ENCODE measurements at regions not wholly inside any gene's neighbourhood (a gene's known extent, or its start where the extent isn't known, plus 50 kb on each side); places are given as distances from the start of the nearest gene placed in this dataset.
A peak's percentile ranks its signal among the peaks of the same experiment; 100 is the strongest.

GRCh38 chr15:93158097-93158900 is 69.3 kb upstream of the RGMA start:
- no peak overlapping the region for H3K4me3 Mint-ChIP-seq
- peaks cover 3% of the 10 kb centered on the region for H3K4me1 Mint-ChIP-seq
- H3K9me3 Mint-ChIP-seq = peaks cover 2% of the 10 kb centered on the region
- CTCF ChIA-PET = interaction anchor here (1.1 kb wide), 1 partner anchor 71 kb away, joined by 3 read pairs; no protein-coding TSS in a partner anchor
- DNase-seq = no peak
- no peaks in the 10 kb centered on the region for H3K36me3 Mint-ChIP-seq
- H3K27me3 Mint-ChIP-seq = peaks cover 15% of the 10 kb centered on the region
- H3K27ac Mint-ChIP-seq = no peak overlapping the region

DNA sequence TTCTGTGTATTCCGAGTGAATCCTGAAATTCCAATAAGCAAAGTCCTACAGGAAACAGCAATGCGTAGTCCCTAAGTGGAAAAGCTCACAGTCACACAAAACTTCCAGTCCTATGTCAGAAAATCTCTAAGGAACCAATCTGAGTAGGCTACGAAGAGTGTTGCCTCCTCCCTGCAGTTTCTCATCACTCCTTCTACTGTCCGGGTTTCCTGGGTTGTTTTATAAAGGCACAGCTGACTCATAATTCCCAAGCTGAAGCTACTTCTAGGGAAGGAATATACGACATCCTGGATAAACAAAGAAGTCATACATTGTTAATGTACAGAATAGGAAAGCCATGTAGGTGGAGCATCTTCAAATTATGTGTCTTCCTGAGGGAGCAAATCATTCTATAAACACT is 65.7 kb upstream of the RGMA start:
- Mint-ChIP-seq H3K9me3 (peaks cover 2% of the 10 kb centered on the region), H3K4me3 (no peak overlapping the region), H3K36me3 (no peaks in the 10 kb centered on the region), H3K4me1 (peaks cover 20% of the 10 kb centered on the region), H3K27ac (no peak overlapping the region), H3K27me3 (peaks cover 28% of the 10 kb centered on the region)
- DNase-seq = no peak
- CTCF ChIA-PET = interaction anchor here (1.1 kb wide), 1 partner anchor 26 kb away, joined by 3 read pairs; no protein-coding TSS in a partner anchor

DNA sequence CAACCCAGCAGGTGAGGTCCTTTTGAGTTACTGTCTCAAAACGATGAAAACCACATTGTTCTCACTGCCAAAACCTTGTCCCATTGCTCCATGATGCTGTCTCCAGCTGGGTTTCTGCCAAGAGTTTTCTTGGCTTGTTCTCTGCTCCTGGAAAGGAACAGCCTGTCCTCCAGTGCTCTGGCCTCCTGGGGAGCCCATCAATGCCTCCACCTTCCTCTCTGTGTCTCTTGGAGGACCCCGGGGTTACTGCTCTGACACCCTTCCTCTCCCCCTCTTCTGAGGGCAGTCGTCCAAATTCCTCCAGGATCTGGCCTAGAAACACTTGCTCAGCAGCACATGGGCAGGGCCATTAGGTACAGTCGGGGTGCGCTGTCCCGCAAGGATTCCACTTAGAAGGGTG is 63.9 kb upstream of the RGMA start:
- Mint-ChIP-seq H3K36me3 (no peaks in the 10 kb centered on the region), H3K9me3 (peaks cover 2% of the 10 kb centered on the region), H3K4me1 (peaks cover 20% of the 10 kb centered on the region), H3K4me3 (no peak overlapping the region), H3K27ac (peak overlapping the region; percentile 1), H3K27me3 (peaks cover 30% of the 10 kb centered on the region)
- DNase-seq = no peak
- CTCF ChIA-PET = interaction anchor here (0.7 to 1.2 kb wide), 4 partner anchors 16 to 124 kb away, joined by 3 to 4 read pairs (median 3); no protein-coding TSS in a partner anchor

DNA sequence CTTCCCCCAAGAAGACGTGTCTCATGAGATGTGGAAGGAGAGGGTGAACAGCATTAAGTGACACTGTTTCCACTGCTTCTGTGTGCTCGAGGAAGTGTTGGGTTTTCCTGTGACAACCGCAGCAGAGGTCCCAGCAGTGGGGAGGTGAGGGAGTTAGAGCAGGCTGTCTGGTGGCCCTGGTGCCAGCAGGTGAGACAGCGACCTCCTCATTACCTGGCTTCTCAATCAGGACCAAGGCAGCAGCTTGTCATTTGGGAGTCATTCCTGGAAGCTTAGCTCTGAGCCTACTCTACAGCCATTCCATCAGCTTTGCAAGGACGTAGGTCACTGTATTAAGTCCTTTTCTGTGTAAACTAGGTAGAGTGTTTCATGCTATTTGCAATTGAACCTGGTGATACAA is 63.3 kb upstream of the RGMA start:
- Mint-ChIP-seq H3K9me3 (peaks cover 2% of the 10 kb centered on the region), H3K27ac (peak overlapping the region; percentile 24), H3K27me3 (peaks cover 34% of the 10 kb centered on the region), H3K4me1 (peaks cover 20% of the 10 kb centered on the region), H3K36me3 (no peaks in the 10 kb centered on the region), H3K4me3 (no peak overlapping the region)
- DNase-seq = peak; percentile 63
- CTCF ChIA-PET = interaction anchor here (0.7 to 1.2 kb wide), 4 partner anchors 16 to 123 kb away, joined by 3 to 4 read pairs (median 3); no protein-coding TSS in a partner anchor

DNA sequence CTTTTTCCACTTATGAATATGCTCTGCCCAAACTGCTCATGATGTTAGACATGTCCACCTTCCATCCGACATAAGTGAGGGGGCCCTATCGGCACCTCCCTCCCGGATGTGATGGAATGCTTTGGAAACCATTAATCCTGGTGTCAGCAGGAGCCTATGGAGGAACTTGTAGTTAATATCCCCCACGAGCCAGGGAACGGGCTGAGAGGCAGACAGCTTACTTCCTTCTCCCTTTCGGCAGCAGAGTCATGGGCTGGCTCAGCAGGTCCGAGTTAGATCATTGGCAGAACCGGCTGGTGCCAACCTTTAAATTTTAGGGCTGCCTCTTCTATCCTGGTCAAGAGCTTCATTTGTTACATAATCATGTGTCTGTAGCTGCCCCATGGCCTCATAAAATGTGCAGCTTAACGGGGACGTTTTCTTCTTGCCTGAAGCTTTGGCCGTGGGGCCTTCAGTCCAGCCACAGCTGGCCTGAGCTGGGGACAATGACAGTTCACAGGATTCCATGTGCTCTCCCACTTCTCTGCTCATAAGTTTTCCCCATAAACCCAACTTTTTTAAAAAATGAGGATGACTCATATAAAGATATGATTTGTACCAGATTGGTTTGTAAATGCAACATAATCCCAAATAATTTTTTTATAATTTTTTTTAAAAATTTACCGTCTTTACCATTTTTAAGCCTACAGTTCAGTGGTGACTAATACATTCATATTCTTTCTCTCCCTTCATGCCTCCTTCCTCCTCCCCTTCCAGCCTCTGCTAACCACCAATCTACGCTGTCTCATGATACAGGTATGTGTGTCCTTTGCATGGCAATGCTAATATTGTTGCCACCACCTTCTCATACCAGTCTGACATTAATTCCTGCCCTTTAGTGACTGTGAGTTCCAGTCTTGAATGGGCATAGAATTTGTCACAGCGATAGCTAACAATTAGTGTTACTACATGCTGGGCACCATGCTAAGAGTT is 62.2 kb upstream of the RGMA start:
- peaks cover 20% of the 10 kb centered on the region for H3K4me1 Mint-ChIP-seq
- DNase-seq = no peak

DNA sequence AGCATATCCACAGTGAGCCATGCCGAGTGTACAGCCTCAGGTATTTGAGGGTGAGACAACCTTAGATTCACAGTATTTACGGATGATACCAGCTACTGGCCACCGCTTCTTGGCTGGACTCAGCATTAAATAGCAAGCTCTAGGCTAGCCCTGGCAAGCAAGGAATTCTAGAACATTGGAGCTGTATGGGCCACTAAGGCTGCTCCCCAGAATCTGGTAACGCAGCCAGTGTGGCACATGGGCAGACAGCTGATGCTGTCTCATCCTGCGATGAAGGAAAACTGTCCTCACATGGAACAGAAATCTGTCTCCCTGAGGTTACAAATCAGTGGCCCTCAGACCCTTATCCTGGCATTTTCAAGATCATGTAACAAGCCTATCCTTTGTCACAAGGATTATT is 57.6 kb upstream of the RGMA start:
- H3K27me3 Mint-ChIP-seq = peaks cover 58% of the 10 kb centered on the region
- H3K36me3 Mint-ChIP-seq = no peaks in the 10 kb centered on the region
- CTCF ChIA-PET = no interaction called here
- H3K4me3 Mint-ChIP-seq = no peak overlapping the region
- peaks cover 5% of the 10 kb centered on the region for H3K4me1 Mint-ChIP-seq
- no peak overlapping the region for H3K27ac Mint-ChIP-seq
- H3K9me3 Mint-ChIP-seq = no peaks in the 10 kb centered on the region
- DNase-seq = no peak

More for the DNA sequence above, 62.2 kb upstream of the RGMA start:
- CTCF ChIA-PET = no interaction called here
- Mint-ChIP-seq H3K27me3 (peaks cover 40% of the 10 kb centered on the region), H3K36me3 (no peaks in the 10 kb centered on the region), H3K27ac (no peak overlapping the region), H3K9me3 (peaks cover 2% of the 10 kb centered on the region), H3K4me3 (no peak overlapping the region)

DNA sequence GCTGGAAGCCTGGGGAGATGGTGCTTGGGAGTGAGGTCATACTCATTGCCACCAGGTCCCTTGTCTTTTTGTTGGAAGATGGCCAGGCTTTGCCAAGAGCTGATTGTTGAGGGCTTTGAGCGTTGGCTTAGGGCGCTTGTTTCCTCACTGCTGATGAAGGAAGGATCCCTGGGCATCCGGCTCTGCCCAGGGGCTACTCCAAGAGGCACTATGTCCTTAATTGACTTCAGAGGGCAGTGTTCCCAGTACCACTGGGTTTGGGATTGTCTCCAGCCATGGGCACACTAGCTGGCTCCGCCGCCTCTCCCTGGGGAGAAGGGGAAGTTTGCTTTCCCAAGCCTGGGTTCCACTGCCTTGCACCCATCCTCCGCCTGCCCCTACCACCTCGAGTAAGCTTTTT is 57.2 kb upstream of the RGMA start:
- H3K27me3 Mint-ChIP-seq = peaks cover 56% of the 10 kb centered on the region
- no peak overlapping the region for H3K4me3 Mint-ChIP-seq
- H3K4me1 Mint-ChIP-seq = peaks cover 8% of the 10 kb centered on the region
- H3K9me3 Mint-ChIP-seq = no peaks in the 10 kb centered on the region
- CTCF ChIA-PET = no interaction called here
- DNase-seq = no peak
- no peaks in the 10 kb centered on the region for H3K36me3 Mint-ChIP-seq
- no peak overlapping the region for H3K27ac Mint-ChIP-seq

DNA sequence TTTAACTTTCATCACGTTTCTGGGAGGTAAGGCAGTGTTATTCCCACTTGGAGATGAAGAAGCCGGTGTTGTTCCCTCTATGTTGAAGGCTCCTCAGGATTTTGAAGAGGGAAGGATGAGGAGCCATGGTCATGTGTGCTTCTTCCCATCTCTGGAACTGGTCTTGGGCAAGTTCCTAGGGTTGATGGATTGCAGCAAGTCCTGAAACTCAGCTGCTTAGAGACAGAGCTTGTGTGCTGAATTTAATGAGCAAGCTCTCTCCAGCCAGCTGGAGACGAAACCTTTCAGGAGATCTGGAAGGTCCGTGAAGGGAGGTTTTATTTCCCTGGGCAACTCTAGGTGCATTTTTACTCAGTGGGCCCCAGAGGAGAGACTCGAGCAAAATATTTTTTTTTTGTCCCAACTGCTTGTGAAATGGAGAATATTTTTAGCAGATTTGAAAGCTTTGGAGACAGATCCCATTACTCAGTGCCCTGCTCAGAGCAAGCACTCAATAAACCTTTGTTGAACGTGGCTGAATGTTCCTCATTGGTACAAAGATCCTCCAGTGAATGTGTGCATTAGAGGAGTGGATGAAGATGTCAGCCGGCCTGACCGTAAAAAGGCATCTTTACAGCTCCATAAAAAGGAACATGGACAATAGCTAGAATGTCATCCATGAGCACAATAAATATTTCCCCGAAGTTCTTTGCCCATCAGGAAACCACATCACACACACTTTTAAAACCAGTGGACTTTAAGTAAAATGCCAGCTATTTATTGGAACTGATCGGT is 55.6 kb upstream of the RGMA start:
- CTCF ChIA-PET = no interaction called here
- Mint-ChIP-seq H3K4me1 (peaks cover 17% of the 10 kb centered on the region), H3K27ac (no peak overlapping the region), H3K4me3 (no peak overlapping the region), H3K27me3 (peaks cover 44% of the 10 kb centered on the region), H3K36me3 (no peaks in the 10 kb centered on the region), H3K9me3 (no peaks in the 10 kb centered on the region)
- DNase-seq = no peak

DNA sequence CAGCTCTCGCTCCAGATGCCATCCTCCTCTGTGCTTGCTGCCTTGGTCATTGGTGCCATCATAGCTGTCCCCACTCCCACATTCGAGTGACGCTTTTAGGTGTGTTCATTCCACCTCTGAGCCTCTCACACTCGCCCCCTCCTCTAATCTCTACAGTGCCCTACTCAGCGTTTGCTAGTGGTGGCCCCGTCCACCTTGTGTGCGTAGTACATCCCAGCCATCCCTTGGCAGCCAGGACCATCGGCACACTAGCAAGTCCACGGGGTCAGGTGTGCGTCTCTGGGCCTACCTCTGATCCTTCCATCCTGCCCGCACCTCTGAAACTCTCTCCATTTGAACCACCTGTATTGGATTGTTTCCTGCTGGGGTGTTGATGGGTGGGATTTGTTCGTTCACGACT is 54.2 kb upstream of the RGMA start:
- CTCF ChIA-PET = no interaction called here
- no peaks in the 10 kb centered on the region for H3K36me3 Mint-ChIP-seq
- H3K9me3 Mint-ChIP-seq = no peaks in the 10 kb centered on the region
- no peak overlapping the region for H3K4me3 Mint-ChIP-seq
- no peak overlapping the region for H3K27ac Mint-ChIP-seq
- peaks cover 38% of the 10 kb centered on the region for H3K27me3 Mint-ChIP-seq
- peaks cover 17% of the 10 kb centered on the region for H3K4me1 Mint-ChIP-seq
- no peak for DNase-seq

DNA sequence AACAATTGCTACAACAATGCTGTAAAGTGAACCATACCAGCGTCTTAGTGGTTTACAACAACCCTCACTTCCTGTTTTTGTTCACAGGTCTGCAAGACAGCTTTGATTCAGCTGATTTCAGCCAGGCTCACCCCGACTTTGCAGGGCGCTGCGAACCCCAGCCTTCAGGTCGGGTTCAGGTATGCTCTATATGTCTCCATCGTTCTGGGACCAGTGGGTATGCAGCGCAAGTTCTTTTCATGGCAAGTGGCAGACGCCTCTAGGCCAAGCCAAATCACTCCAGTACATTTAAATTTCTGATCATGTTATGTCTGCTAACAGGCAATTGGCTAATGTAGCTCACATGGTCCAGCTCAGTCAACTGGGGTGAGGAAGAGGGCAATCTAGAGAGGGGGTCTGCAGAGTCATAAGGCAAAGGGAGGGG is 52.4 kb upstream of the RGMA start:
- Mint-ChIP-seq H3K9me3 (no peaks in the 10 kb centered on the region), H3K27me3 (peaks cover 31% of the 10 kb centered on the region), H3K36me3 (no peaks in the 10 kb centered on the region), H3K4me1 (peaks cover 17% of the 10 kb centered on the region), H3K4me3 (no peak overlapping the region), H3K27ac (peak overlapping the region; percentile 62)
- DNase-seq = peak; percentile 42
- CTCF ChIA-PET = interaction anchor here (1.5 kb wide), 1 partner anchor 53 kb away, joined by 9 read pairs; no protein-coding TSS in a partner anchor

DNA sequence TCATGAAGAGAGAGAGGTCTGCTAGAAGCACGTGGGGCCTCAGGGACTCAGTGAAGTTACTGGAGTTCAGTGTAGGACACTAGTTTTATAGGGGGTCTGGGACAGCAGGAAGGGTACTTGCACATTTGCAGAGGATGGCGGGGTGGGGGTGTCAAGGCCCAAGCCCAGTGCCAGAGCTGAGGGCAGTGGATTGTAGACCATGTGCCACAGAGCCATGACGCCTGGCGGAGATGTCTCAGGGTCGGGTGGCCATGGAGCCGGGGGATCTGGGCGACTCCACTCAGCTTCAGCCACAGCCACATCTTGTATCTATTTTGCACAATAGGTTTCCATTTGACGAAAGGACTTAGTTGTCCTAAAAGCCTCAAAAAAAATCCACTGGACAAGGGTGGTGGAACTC is 50.4 kb upstream of the RGMA start:
- no peak for DNase-seq
- peaks cover 20% of the 10 kb centered on the region for H3K27me3 Mint-ChIP-seq
- H3K27ac Mint-ChIP-seq = no peak overlapping the region
- no peaks in the 10 kb centered on the region for H3K36me3 Mint-ChIP-seq
- peaks cover 17% of the 10 kb centered on the region for H3K4me1 Mint-ChIP-seq
- H3K9me3 Mint-ChIP-seq = no peaks in the 10 kb centered on the region
- H3K4me3 Mint-ChIP-seq = no peak overlapping the region
- CTCF ChIA-PET = no interaction called here

DNA sequence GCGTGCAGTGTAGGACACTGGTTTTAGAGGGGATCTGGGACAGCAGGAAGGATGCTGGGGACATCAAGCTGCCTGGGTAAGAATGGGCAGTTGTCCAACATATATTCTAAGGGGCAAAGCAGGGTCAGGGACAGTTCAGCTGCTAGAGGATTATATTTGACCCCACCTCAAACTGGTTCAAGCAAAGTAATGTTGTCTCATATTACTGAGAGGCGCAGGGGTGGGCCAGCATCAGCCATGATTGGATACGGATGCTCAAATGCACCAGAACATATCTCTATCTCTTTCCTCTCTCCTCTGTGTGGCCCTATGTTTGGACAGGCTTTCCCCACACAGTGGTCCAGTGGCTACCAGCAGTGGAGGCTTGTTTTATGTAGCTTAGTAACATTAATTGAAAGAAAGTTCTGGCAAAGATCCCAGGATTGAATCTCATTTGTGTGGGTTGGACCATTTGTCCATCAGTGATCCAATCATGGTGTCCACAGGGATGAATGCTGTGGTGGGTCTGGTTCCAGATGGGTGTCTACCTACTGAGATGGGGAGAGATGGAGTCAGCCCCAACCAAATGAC is 49.8 kb upstream of the RGMA start:
- no peaks in the 10 kb centered on the region for H3K36me3 Mint-ChIP-seq
- peaks cover 14% of the 10 kb centered on the region for H3K27me3 Mint-ChIP-seq
- CTCF ChIA-PET = no interaction called here
- H3K4me1 Mint-ChIP-seq = peaks cover 17% of the 10 kb centered on the region
- H3K9me3 Mint-ChIP-seq = no peaks in the 10 kb centered on the region
- DNase-seq = no peak
- no peak overlapping the region for H3K27ac Mint-ChIP-seq
- no peak overlapping the region for H3K4me3 Mint-ChIP-seq
